ENCODE measurements at regions not wholly inside any gene's neighbourhood (a gene's known extent, or its start where the extent isn't known, plus 50 kb on each side); places are given as distances from the start of the nearest gene placed in this dataset.
"Not testable (repeated sequence)": the region's sequence is repeated elsewhere in the genome, so short reads cannot be mapped to it uniquely, and the experiment has no call there.

GRCh38 chr2:150120326-150120955 is 367.0 kb downstream of the RND3 start:
- no peak for DNase-seq (ENCODE audit: low read depth in 4 of 4, low spot score in 2 of 4)

- no peak for DNase-seq (ENCODE audit: low read depth in 4 of 4, low spot score in 2 of 4)
These were observed 367.6 kb downstream of the RND3 start for GRCh38 chr2:150119819-150120218.

- DNase-seq (ENCODE audit: low read depth in 4 of 4, low spot score in 2 of 4), result not testable (repeated sequence)
These were observed 373.4 kb downstream of the RND3 start for GRCh38 chr2:150114089-150114488.

GRCh38 chr2:150110548-150110947 is 376.9 kb downstream of the RND3 start:
- DNase-seq (ENCODE audit: low read depth in 4 of 4, low spot score in 2 of 4), result no peak

GRCh38 chr2:150109912-150110311 is 377.6 kb downstream of the RND3 start:
- DNase-seq (ENCODE audit: low read depth in 4 of 4, low spot score in 2 of 4), result no peak

GRCh38 chr2:150109028-150109427 is 378.4 kb downstream of the RND3 start:
- DNase-seq (ENCODE audit: low read depth in 4 of 4, low spot score in 2 of 4), result no peak

- no peak for DNase-seq (ENCODE audit: low read depth in 4 of 4, low spot score in 2 of 4)
These were observed 379.7 kb downstream of the RND3 start for GRCh38 chr2:150107816-150108215.

- no peak for DNase-seq (ENCODE audit: low read depth in 4 of 4, low spot score in 2 of 4)
These were observed 380.3 kb downstream of the RND3 start for GRCh38 chr2:150107170-150107569.

GRCh38 chr2:150101947-150102346 is 385.5 kb downstream of the RND3 start:
- DNase-seq (ENCODE audit: low read depth in 4 of 4, low spot score in 2 of 4), result no peak

- DNase-seq (ENCODE audit: low read depth in 4 of 4, low spot score in 2 of 4), result no peak
These were observed 386.6 kb downstream of the RND3 start for GRCh38 chr2:150100834-150101233.

- DNase-seq (ENCODE audit: low read depth in 4 of 4, low spot score in 2 of 4), result peak in 1 of 4 donors; percentile 7
These were observed 387.1 kb downstream of the RND3 start for GRCh38 chr2:150100336-150100735.

- no peak for DNase-seq (ENCODE audit: low read depth in 4 of 4, low spot score in 2 of 4)
These were observed 387.7 kb downstream of the RND3 start for GRCh38 chr2:150099805-150100204.

GRCh38 chr2:150097901-150098531 is 389.5 kb downstream of the RND3 start:
- no peak for DNase-seq (ENCODE audit: low read depth in 4 of 4, low spot score in 2 of 4)

GRCh38 chr2:150097402-150097801 is 390.1 kb downstream of the RND3 start:
- DNase-seq (ENCODE audit: low read depth in 4 of 4, low spot score in 2 of 4), result no peak

- DNase-seq (ENCODE audit: low read depth in 4 of 4, low spot score in 2 of 4), result no peak
These were observed 391.9 kb downstream of the RND3 start for GRCh38 chr2:150095361-150096095.

- DNase-seq (ENCODE audit: low read depth in 4 of 4, low spot score in 2 of 4), result no peak
These were observed 395.6 kb downstream of the RND3 start for GRCh38 chr2:150091846-150092245.

- no peak for DNase-seq (ENCODE audit: low read depth in 4 of 4, low spot score in 2 of 4)
These were observed 397.4 kb downstream of the RND3 start for GRCh38 chr2:150090031-150090430.

- DNase-seq (ENCODE audit: low read depth in 4 of 4, low spot score in 2 of 4), result no peak
These were observed 398.9 kb downstream of the RND3 start for GRCh38 chr2:150088538-150088937.

GRCh38 chr2:150085478-150085877 is 402.0 kb downstream of the RND3 start:
- DNase-seq (ENCODE audit: low read depth in 4 of 4, low spot score in 2 of 4), result no peak

GRCh38 chr2:150081775-150082481 is 405.5 kb downstream of the RND3 start:
- DNase-seq (ENCODE audit: low read depth in 4 of 4, low spot score in 2 of 4), result peak in 3 of 4 donors; percentile 34 to 48 (median 40)

- DNase-seq (ENCODE audit: low read depth in 4 of 4, low spot score in 2 of 4), result no peak
These were observed 411.2 kb downstream of the RND3 start for GRCh38 chr2:150076281-150076680.
